NCI-H524 treated with DMSO at 0.1 percent for 48 hours (cell line): ENCODE measurements at regions not wholly inside any gene's neighbourhood (a gene's known extent, or its start where the extent isn't known, plus 50 kb on each side); places are given as distances from the start of the nearest gene placed in this dataset.
"Not testable (repeated sequence)": the region's sequence is repeated elsewhere in the genome, so short reads cannot be mapped to it uniquely, and the experiment has no call there.

Experiments used
- DNase-seq: peaks from one replicate; lab custom pipeline; 2025; lab: John Stamatoyannopoulos, UW

DNA sequence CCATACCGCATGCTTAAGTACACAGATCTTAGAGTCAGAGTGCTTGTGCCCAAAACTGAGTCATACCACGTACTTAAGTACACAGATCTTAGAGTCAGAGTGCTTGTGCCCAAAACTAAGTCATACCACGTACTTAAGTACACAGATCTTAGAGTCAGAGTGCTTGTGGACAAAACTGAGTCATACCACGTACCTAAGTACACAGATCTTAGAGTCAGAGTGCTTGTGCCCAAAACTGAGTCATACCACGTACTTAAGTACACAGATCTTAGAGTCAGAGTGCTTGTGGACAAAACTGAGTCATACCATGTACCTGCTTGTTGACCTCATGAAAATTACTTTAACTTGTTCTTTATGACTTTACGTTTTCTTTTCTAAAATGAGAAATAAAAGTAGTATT, 233.7 kb upstream of the NETO1 start:
- not testable (repeated sequence) for DNase-seq

DNA sequence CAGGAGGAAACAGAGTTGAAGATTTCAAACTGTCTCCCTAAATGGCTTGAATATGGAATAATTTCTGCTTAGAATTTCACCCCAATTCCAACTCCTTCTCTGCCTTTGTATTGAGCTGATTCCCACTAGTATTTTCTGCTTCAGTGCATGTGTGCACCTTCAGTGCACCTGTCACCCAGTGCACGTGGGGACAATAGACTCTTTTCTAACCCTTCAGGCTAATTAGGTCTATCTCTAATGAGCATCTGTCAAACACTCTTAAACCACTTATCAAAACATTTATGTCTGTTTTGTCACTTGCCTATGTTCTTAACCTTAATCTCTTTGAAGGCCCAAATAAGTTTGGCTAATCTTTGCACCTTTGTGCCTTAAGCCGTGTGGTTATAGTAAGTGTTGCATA, 232.0 kb upstream of the NETO1 start:
- peak; percentile 92 for DNase-seq

DNA sequence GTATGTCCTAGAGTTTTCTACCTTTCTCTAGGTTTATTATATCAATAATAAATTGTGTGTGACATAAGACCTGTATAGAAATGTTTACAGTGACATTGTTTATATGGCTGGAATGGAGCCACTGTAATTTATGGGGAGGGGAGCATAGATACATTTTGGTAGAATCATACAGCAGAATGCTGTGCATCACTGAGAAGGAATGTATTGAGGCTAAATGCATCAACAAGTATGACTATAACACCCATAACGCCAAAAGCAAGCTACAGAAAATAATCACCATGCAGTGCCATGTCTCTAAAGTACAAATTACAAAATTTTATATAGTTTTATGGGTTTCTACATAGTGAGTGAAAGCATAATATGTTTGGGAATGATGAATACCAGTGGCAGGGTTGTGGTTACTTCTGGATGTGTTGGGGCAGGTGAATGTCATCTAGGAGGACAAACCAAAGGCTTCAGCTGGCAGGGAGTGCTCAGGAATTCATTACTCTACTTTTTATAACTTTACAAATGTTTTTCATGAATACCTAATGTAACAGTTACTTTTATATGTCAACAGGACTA, 226.0 kb upstream of the NETO1 start:
- no peak for DNase-seq

DNA sequence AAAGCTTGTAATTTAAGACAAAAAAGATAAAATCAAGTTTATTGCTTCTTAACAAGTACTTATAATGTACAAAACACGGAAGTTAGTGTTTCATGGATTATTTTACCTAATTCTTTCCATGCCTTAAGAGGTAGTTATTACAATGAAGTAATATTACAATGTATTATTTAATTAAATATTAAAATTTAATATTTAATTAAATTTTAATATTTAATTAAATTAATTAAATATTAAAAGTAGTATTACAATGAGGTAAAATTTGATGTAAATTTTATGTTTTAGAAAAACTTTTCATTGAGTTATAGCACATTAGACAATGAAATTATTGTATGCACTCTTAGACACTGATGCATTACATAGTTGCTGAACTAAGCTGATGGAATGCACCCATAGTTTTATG, 220.7 kb upstream of the NETO1 start:
- DNase-seq = no peak

GRCh38 chr18:73087282-73087977, 219.6 kb upstream of the NETO1 start:
- DNase-seq = no peak

DNA sequence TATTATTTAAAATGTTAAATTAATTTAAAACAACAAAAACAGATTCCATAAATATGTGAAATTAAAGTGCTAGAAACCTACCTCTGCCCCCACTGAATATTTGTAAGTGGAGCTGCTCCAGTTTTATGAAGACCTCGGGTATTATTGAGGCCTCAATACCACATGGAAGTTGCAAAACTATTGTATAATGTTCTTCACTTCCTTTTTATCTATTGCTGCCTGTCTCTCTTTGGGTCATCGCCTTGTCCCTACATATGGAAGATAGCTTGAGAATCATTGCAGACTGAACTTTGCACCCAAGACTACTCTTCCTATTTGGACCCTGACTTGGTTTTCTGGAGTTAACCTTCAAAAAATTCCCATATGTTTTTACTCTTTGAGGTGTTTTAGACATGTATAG, 212.1 kb upstream of the NETO1 start:
- DNase-seq = no peak

GRCh38 chr18:73060666-73061288, 193.0 kb upstream of the NETO1 start:
- no peak for DNase-seq

DNA sequence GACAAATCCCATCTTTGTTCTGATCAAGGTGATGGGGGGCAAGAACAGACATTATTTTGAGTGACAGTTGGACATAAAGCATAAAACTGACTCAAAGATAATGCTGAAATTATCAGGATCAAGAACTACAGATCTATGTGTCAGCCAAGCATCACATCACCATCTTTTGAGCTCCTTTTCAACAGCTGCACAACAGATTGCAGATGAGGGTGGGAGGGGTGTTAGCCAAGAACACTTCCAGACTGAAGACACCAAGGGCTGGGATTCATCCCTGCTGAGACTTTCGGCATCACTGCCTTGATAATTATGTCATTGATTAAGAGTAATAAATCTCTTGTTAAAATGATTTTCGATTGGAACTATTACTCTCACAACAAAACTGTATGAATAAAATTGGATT, 191.5 kb upstream of the NETO1 start:
- peak; percentile 56 for DNase-seq

DNA sequence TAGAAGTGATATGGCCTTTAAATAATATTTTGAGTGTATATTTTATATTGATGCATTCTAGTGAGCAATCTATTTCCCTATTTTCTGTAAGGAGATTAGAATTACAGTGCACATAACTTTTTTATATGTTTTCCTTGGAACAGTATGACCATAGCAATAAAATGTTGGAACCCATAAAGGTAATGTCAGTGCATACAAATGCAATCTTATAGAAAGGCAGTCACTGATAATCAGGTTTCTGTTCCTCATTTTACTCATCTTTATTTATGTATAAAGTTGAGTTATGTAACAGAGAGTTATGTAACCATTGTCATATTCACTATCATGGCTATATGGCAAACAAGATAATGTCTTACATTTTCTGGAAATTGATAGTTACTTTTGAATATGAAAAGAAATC, 179.9 kb upstream of the NETO1 start:
- DNase-seq = no peak

DNA sequence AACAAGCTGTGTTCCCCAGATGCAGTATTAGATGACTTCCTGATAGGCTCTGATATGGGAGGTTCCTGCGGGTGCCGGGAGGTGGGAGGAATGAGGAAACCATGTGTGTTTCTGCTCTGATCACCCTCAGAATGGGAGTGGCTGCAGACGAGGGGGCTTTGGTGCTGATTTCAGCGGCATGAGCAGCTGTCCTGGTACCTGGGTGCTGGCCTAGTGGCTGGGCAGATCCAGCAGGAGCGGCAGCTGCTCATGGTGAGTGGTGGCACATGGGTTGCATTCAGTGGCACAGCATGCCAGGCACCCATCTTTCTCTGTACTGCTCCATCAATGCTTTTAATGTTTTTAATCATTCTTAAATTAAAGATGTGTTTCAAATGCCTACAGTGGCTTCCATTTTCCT, 177.2 kb upstream of the NETO1 start:
- no peak for DNase-seq

DNA sequence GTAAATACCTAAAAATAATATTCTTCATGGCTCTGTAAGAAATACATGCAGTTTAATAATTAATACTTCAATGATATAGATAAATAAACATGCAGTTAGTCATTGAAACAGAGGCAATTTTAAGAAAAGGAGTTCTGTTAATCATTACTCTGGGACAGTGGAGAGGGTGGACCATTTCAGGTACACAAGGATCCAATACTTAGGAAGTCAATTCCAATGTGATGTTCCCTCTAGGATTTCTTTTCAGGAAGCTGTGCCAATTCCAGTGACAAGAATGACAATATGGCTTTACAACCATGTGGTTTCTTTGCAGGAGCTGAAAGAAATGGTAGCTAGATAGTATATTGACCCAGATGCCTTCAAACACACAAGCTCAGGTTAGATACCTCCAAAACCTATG, 175.8 kb upstream of the NETO1 start:
- no peak for DNase-seq

GRCh38 chr18:73043211-73043610, 175.4 kb upstream of the NETO1 start:
- DNase-seq = peak; percentile 79

GRCh38 chr18:73040247-73040646, 172.5 kb upstream of the NETO1 start:
- DNase-seq = no peak

DNA sequence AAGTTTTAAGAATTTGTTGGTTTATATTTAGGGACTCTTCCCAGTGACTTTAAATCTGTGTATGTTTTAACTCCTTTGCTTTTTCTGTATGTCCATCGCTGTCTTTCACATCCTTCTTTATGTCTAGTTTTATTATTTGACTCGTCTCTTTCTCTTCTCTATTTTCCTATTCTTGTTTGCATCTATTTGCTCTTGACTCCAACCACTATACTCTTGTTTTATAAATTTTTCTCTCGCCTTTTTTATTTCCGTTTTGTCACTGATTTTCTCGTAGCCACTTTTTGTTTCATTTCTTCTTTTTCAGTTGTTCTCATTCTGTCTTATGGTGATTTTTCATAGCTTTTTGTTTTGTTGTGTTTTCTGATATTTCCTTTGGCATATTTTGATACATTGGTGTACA, 170.5 kb upstream of the NETO1 start:
- no peak for DNase-seq

DNA sequence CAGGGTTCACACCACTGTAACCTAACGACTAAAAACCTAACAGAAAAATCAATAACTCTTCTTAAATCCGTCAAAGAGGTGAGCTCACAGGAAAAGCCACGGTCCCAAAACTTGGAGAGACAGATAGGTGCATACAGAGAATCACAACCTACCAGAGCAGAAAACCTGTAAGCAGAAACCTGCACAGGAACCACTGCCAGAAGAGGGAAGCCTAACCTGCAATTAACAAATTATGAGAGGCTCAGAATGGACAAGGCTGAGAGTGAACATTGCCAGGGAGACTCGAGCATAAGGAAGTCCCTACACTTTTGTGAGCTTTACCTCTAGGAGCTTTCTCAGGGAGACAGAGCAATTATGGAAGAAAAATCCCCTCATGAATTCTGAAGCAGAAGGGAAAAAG, 156.2 kb upstream of the NETO1 start:
- DNase-seq = no peak

DNA sequence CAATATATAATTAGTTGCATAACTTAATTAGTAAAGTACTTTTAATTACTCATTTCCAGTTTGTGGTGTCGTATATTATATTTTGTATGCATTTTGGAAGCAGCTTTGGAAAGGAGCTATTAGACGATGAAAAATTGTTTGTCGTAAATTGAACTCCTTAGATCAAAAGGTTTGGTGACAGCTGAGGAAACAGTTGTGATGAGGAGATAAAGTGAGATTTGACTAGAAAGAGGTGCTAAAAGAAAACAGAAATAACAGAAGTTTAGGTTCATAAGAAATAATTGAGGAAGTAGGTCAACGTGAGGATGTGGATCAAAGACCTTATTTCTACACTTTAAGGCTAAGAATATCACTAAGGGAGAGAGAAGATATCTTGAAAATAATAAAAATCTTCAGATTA, 141.9 kb upstream of the NETO1 start:
- DNase-seq = no peak

DNA sequence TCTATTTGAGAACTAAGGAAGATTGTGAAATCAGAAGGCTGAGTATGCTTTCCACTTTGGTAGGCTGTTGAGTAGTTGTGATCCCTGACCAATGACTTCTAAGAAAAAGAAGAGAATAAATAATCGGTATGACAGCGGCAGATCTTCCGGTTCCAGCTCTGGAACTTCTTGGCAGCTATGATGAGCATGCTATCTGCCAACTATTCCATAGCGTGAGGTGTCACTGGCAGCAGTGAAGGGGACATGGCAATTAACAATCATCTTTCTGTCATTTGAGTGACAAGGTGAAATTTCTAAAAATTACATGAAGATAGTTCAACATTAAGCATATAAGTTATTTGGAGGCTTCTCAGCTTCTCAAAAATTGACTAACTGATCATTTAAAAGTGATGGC, 140.1 kb upstream of the NETO1 start:
- DNase-seq = no peak

GRCh38 chr18:73007195-73007914, 139.6 kb upstream of the NETO1 start:
- no peak for DNase-seq

- no peak for DNase-seq
Measured at GRCh38 chr18:73006331-73006730, 138.5 kb upstream of the NETO1 start.

DNA sequence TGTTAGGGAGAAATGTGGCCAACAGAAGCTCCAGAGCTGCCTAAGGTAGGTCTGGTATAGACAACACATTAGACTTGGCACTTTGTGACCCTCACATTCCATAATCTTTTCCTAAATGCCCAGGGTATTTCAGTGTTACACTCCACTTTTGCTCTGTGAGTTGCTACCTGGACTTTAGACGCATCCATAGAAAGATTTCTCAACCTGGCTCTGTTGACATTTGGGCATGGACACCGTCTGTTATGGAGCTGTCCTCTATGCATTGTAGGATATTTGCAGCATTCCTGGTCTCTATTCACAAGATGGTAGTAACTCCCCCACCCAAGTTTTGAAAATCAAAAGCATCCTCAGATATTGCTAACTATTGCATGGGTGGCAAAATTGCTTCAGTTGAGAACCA, 136.5 kb upstream of the NETO1 start:
- DNase-seq = no peak

DNA sequence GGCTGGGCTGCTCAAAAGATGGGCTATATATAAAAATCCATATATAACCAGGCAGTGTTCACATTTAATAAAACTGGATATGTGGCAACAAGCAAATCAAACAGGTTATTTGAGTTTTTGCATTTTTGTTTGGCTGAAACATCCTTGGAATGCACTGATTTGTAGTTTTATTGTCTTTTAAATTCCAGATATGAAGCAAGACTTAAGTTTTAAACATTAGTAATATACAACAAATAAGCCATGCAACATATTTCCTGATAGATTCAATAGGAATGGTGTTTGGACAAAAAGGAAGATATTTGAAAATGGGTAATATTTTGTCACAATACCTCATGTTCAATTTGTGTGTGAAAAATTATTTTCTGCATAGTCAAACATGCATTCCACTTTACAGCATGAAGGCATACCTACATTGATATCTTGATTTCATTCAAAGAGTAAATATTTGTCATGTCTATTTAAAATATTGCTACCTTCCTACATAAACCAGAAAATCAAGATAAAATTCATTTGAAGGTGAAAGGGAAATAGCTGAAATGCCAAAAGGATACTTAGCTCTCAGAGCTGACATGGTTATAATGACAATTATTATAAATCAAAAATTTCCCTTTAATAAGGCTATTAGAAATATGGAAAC, 132.3 kb upstream of the NETO1 start:
- no peak for DNase-seq

- no peak for DNase-seq
Measured at GRCh38 chr18:72995558-72995957, 127.8 kb upstream of the NETO1 start.

DNA sequence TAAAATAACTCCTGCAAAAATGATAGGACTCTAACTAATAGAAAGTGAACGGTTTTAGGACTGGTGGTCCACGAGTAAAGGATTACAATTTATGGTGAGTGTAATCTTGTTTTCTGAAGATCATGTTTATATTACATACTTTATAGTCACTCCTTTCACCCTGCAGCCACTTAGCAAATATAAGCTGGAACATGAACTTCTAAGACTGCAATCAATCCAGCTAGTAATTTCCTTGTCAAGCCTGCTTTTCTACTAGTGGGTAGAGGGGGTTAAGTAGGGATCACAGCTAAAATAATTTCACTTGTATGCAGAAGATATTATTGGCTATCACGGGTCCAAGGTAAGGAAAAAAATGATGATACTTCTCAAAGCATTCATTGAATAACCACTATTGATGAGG, 125.5 kb upstream of the NETO1 start:
- DNase-seq = no peak
